GM19238 (cell line): ENCODE measurements at regions not wholly inside any gene's neighbourhood (a gene's known extent, or its start where the extent isn't known, plus 50 kb on each side); places are given as distances from the start of the nearest gene placed in this dataset.

Source experiments
- DNase-seq: peaks from one replicate; pipeline ENCODE4 v3.0.0; 2011; ENCODE audit warnings: low spot score; ENCODE audit not compliant: insufficient read length

DNA sequence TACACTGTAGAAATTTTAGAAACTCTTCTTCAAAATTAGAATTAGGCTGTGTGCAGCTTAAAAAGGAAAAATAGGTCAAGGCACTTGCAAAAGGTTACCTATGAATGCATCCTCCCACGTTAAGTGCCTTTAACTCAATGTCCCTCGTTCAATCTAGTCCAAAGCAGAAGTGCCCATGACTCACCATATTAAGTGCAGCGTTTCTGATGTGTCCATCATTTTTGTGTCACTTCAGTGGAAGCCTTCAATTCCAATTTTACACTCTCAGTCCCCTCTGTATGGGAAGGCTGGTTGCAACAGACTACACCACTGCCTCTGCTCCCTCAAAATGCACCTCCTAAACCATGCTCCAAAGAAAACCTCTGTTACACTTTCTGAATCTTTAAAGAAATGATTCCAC, 53.4 kb downstream of the FOXB1 start:
- no peak for DNase-seq

DNA sequence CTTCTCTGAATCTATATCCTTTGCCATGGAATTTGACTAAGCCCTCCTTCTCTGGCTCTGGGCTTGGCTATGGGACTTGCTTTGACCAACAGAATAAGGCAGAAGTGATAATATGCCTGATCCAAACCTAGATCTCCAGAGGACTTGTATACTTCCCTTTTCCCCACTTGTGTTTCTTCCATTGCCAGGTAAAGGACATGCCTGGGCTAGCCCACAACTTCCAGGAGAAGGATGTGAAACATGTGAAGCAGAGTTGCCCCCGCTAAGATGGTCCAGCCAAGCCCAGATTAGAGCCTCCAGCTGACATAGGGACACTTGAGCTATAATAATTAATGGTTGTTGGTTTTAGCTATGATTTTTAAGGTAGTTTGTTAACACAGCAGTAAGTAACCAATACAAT, 55.1 kb downstream of the FOXB1 start:
- no peak for DNase-seq

DNA sequence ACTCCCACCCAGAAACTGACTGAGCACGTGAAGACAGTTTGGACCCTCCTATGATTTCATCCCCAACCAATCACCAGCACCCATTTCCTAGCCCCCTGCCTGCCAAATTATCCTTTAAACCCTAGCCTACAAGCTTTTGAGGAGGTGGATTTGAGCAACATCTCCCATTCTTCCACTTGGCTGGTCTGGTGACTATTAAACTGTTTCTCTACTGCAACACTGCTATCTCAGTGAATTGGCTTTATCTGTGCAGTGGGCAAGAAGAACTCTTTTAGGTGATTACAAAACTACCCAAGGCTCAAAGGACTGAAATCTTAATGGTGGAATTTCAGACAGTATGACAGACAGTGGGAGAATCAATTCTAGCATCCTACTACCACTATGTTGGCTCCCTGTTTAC, 57.6 kb downstream of the FOXB1 start:
- no peak for DNase-seq

DNA sequence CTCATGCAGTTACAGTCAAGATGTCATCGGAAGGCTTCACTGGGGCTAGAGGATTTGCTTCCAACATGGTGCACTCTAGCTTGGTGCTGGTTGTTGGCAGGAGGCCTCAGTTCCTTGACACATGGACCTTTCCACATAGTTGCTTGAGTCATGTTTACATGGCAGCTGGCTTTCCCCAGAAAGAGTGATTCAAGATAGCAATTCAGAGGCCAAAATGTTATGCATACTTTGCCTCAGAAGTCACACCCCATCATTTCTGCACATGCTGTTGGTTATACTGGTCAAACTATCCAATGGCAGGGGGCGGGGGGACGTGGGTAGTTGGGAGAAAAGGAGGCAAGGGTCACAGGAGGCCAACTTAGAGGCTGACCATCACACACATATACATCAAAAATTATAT, 58.7 kb downstream of the FOXB1 start:
- DNase-seq = no peak

DNA sequence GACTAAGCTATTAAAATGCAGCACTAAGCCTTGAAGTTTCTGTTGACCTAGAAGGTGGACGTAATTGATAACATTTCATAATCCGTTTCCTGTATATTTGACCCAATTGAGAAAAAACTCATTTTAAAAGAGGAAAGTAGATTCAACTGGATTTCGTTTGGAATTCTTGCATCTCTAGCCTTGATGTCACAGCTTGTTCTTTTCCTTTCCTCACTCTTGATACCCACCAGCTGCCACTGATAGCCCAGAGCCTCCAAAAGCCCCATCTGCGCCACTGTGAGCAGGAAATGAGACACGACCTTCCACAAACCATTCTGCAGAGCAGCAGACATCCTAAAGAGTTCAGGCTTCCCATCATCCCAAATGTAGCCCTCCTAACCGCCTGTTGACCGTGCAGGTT, 61.8 kb downstream of the FOXB1 start:
- no peak for DNase-seq

DNA sequence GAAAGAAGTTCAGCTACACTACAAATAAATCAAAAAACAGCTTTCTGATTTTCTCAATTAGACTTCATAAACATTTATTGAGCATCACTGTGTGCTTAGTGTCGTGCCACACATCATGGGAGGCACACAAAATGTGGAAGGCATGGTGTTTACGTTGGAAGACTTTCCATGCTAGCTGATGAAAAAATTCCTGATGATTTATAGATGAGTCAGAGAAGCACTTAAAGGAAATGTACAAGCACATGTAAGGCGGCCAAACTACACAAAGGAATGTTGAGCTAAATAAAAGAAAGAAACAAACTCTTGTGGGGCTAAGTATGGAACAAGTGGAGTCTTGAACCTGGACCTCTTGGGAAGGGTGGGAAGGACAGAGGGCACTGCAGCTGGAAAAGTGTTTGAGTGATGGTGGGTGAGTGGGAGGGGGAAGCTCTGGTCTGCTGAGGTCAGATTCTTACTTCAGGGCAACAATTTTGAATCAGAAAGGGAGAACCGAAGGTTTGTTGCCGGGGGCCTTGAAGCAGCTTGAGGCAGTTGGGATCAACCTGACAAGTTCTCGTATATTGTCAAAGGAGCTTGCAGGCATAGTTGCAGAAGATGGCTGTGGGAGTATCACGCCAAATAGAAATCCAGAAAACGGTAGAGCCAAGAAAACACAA, 66.9 kb downstream of the FOXB1 start:
- DNase-seq = no peak

DNA sequence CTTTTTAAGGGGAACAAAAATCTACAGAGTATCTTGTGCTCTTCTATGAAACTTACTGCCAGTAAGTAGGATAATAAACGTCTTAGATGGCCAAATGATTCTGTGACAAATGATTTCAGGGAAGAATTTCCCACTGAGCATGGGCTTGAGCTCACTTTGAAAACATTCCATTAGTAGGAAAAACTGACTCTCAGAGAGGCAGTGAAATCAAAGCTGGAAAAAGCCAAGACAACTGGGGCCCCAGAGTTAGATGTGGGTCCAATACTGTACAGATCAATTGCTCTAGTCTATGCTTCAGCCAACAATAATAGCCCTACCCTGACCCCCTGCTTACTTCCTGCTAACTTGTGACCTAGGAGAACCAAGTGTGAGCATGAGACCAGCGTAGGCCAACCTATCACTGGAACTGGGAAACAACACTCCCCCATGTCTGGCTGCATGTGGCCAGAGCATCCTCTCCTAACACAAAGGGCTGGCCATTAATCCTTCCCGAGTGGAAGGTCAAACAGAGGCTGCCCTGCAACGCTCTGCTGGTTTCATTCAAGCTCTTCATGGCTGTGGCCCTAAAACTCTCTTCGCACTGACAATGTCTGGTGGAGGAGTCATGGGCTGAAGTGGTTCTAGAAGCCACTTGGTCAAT, 68.8 kb downstream of the FOXB1 start:
- DNase-seq = no peak

DNA sequence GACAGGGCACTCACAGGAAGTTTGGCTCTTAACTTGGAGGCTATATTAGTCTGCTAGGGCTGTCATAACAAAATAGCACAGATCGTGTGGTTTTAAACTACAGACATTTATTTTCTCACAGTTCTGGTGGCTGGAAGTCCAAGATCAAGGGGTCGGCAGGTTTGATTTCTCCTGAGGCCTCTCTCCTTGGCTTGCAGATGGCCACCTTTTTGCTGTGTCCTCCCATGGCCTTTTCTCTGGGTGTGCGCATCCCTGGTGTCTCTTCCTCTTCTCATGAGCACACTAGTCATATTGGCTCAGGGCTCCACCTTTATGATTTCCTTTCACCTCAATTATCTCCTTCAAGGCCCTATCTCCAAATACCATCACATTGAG, 69.3 kb downstream of the FOXB1 start:
- no peak for DNase-seq

DNA sequence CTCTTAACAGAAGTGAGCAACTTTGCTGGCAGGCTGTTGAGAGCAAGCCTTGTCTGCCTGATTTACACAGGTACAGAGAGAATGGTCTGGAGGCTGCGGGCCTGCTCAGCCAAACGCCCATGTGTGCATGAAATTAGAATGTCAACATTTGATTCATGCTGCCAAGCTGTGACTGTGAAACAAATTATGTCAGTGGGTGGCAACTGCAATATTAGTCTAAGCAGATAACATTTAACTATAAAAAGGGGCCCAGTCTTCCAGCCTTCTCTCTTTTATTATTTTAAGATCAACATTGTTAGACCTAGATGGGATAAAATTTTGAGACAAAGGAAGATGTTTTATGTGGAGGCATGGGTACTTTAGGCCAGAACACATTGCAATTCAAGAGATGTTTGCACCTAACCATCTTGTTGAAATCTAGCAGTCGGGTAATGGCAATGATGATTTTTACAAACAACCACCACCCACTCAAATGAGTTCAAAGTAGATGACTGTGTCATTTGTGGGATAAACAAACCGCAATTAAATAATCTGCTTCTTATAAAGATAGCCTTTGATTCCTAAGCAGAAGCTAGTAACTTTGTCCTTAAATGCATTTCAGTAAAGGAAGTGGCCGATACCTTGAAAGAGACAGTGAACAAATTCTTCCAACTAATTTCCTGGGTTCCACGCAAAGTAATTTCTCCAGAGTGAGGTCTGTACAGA, 70.2 kb downstream of the FOXB1 start:
- no peak for DNase-seq

DNA sequence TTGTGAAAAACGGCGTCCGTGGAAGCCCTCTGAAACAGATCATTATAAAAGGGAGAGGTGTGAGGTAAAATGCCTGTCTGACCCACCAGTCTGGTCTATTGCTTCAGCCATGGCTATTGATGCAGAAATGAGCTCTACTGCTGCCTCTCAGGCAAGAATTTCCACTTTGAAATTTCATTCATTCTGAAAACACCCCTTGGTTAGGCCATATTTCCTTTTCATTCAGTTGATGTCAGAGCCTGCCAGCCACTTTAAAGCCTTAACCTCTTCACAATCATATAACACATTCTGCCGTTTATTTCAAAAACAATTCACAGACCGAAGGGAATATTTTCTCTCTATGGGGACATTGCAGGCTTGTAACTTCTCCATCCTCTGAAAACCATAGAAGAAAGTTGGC, 71.9 kb downstream of the FOXB1 start:
- DNase-seq = no peak

DNA sequence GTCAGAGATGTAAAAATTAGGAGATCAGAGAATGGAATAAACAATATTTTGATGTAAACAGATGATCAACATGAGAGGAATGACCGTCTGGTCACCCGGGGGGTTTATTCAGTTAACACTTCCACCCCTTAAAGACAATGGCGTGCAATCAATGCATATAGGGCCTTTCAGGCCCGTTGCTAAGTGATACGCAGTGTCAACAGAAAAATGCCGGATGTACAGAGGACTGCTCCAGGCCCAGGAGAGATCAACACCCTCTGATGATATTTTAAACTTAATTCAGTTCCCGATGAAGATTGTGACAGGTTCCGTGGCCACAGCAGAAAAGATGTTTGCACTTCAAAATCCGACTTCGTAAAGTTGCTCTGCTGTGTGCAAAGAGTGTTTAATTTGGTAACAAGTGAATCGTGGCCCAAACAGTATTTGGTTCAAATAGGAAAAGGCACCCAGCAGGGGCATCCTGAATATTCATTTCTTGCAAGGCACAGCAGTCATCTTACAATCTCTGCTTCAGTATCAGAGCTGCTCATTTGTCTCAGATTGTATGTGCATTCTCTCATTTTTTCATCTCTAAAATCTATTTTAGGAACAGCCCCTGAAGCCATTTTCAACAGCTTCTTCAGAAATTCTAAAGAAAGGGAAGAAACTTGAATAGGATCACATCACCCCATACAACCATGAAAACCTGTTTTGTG, 72.6 kb downstream of the FOXB1 start:
- no peak for DNase-seq

DNA sequence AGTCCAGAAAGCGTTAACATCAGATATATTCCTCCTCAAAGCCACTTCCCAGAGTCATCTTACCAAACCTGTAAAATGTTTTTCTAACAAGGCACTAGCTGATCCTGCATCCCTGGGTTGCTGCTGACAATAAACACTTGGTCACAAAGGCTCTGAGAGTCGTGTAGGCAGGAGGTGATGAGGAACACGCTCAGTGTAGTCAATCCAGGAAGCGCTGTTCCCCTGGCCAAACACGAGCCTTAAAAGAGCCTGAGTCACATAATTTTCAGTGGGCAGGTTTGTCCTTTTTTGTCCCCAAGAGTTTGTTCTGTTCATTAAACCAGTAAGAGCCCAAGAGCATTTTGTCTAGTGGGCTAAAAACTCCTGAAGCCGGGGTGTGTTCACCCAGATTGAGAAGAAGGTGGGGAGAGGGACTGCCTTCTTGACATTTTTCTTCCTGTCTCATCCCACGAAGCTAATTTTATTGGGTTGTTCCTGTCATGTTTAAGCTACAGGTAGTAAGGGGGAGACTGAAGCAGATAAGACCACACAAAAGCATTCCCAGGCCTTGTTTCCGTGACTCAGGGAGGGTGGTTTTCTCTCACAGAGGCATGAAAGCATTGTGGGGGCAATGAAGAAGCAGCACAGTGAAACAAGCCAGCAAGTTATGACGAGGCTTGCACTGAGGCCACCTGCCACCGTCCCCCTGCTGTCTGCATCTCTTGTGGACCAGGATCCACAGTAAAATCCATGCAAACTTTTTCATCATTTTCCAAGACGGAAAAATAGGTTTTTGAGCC, 73.7 kb downstream of the FOXB1 start:
- no peak for DNase-seq

DNA sequence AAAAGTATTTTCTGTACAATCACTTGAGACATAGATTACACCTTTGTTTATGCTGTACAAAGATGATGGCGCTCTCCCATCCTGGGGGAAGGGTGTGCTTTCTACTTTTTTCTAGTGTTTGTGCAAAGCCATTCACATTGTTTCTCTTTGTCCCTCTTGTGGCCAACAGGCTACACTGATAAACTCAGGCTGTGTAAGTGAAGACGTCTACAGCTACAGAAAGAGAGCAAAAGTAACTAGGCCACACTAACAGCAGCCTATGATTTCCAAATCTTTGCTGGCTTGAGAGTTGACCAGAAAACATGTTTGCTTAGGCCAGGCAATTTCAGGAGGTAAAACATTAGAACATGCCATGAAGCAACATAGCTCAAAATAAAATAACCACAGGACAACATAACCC, 75.1 kb downstream of the FOXB1 start:
- DNase-seq = no peak

DNA sequence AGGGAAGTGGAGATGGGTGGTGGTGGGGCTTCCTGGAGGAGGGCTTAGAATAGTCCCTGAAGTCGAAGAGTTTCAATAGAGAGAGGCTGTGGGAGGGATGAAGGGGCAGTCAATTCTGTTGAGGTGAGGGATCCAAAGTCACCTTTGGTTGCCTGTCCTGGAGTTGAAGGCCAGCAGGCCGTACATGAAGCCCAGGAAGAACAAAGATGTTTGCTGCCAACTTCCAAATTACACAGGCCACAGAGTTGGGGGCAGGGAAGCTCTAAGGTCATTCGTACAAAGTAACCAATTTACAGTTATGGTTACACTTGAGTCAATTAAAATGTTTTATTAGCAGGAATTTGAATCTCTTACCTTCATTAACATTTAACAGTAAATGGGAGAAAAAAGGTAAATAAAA, 77.9 kb downstream of the FOXB1 start:
- no peak for DNase-seq

DNA sequence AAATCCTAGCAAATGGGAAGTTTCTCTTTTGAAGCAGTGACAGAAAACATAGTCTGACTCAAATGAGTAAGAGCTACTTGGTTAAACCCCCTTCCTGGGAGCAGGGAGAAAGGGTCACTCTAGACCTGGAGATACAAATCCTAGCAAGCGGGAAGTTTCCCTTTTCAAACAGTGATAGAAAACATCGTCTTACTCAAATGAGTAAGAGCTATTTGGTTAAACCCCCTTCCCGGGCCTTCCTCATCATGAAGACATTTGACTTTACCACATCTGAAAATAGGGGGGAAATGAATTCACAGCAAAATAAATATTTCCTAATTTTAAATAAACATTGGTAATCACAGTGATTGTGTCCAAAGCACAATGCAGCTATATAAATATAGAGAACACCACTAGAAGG, 79.2 kb downstream of the FOXB1 start:
- DNase-seq = no peak

DNA sequence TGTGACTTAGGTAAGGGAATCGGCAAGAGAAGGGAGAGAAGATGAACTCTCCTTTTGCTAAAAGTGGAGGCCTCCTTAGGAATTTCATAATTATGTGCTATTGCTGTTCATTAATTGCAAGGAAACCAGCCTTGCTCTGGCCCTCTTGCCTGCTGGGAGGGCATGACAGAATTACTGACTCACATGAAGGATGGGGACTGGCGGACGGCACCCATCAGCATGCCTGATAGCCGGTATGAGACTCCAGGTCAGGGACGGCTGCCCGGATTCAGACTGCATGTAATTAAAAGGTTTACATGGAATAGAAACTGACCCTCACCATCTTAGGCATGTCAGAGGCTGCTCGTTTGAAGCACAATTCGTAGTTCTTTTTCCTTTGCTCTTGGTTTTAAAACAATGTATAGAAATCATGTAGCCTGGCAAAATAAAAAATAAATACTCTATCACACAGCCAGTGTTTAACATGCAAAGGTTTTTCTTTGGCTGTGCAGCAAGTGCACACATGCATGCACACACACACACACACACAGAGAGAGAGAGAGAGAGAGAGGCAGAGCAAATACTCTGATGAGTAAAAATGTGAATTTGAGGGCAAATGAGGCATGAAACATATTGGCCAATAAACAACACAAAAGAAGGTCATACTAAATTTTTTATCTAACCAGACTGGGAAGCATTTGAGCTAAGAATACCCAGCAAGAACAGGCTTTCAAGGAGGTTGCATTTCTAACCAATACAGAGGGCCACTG, 82.7 kb downstream of the FOXB1 start:
- DNase-seq = no peak

DNA sequence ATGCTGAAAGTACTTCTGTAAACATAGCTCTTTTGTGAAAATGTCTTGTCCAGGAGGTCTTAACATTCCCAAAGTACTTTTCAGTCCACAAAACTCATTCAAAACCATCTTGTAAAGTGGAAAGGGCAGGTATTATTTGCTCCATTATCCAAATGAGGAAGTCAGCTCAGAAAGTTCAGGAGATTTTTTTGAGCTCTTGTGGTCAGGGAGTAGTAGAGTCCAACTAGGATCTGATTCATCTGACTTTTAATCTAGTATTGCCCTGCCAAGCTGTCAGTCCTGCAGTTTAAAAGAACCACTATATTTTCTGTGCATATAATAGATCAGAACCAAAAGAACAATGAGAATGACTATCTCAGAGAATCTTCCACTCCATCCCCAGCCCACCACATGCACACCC, 83.5 kb downstream of the FOXB1 start:
- no peak for DNase-seq

DNA sequence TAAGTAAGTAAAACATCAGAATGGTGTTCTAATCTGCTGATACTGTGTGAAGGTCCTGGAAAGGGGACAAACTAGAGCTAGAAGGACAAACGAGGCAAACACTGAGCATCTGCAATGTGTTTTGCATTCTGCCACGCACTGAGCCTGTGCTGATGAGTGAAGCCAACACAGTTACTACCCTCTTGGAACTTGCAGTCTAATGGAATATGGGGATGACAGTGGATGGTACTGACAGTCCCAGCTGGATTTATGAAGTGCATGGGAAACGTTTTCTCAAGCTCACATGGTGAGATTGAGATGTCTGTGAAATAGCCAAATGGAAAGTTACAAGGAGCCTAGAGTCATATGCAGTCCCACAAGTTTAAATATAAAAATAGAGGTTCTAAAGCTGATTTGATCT, 86.6 kb downstream of the FOXB1 start:
- no peak for DNase-seq

DNA sequence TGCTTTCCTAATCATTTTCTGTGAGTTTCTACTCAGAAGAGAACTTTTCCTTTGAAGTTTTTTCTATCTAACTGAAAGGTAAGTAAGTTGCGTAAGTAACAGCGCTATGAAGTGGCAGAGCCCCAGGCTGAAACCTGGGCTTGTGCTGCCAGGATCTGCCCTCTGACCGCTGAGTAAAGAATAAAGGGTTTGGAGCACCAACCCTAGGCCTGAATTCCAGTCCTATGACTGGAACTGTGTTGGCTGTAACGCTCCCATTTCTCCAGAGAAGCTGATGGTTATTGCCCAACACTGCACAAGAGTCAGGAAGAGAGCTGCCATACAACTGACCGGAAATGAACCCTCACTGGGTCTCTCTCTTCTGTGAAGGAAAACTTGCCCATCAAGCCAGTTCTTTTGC, 87.0 kb downstream of the FOXB1 start:
- DNase-seq = no peak

DNA sequence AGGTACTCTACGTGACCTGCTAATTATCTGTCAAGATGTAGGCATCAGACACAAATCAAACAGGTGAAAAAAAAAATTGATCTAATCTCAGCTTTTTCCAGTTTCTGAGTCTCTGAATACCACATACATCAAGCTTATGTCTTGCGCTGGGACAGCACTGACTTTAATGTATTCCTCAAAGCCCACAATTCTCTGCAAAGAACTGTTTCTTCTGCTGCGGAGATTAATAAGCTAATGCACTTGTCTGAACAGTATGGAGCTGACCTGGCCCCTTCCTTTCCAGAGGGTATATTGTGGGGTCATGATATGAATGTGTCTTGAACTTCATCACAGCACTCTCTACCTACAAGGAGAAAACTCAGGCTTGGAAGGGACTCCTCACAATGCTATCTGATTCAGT, 87.8 kb downstream of the FOXB1 start:
- no peak for DNase-seq
